ENCODE measurements at regions not wholly inside any gene's neighbourhood (a gene's known extent, or its start where the extent isn't known, plus 50 kb on each side); places are given as distances from the start of the nearest gene placed in this dataset.

DNA sequence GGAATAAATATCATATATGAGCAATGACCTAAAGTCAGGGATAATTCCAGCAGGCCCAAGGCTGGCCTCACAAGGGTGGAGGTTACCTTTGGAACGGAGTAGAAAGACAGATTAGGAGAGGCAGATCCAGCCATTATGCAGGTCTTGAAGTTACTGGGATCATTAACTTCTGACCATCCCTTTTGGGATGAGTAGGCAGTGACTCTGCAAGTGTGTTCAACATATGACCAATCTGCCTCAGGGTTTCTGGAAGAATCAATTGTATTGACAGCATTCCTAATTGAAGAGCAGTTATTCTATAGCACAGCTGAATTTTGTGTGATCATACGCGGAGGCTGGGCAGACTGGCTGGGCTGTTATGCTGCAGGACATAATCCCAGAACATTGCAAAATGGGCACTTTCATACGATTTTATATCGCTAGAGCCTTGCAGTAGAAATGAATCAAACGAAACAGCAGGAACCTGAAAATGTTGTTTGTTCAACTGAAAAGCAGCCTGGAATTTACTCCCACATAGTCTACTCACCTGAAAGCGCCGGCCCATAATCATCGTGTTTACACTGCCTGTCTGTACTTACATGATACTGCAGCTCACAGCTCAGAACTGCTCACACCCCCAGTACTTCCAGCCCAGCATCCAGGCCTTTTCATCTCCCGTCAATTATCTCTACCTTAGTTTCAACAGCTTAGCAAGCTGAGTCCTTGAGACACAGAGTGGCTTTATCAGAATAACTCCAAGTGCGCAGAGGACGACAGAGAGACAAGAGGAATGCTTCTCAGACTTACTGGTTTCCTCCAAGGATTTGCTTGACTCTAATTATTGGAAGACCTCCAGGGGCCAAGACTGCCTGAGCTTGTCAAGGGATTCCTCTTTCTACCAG, 556.1 kb downstream of the EFNB2 start:
- H3K27ac Mint-ChIP-seq: no peak overlapping the region
- ATAC-seq: no peak
- H3K36me3 Mint-ChIP-seq (ENCODE audit: low read depth): no peaks in the 10 kb centered on the region
- H3K4me3 Mint-ChIP-seq: no peak overlapping the region
- no peaks in the 10 kb centered on the region for H3K9me3 Mint-ChIP-seq (ENCODE audit: insufficient read depth)
- no peaks in the 10 kb centered on the region for H3K4me1 Mint-ChIP-seq (ENCODE audit: low read depth)
- no peak for DNase-seq
- CTCF ChIA-PET: no interaction called here
- no peaks in the 10 kb centered on the region for H3K27me3 Mint-ChIP-seq (ENCODE audit: low read depth)
- POLR2A ChIA-PET: no interaction called here

GRCh38 chr13:105974380-105974779, 561.1 kb downstream of the EFNB2 start:
- Mint-ChIP-seq H3K36me3 (ENCODE audit: low read depth) (no peaks in the 10 kb centered on the region), H3K4me3 (no peak overlapping the region), H3K4me1 (ENCODE audit: low read depth) (no peaks in the 10 kb centered on the region), H3K27ac (no peak overlapping the region), H3K27me3 (ENCODE audit: low read depth) (no peaks in the 10 kb centered on the region), H3K9me3 (ENCODE audit: insufficient read depth) (no peaks in the 10 kb centered on the region)
- DNase-seq: no peak
- ChIA-PET CTCF (no interaction called here), POLR2A (no interaction called here)
- ATAC-seq: no peak

GRCh38 chr13:105972811-105973590, 562.5 kb downstream of the EFNB2 start:
- H3K4me1 Mint-ChIP-seq (ENCODE audit: low read depth): no peaks in the 10 kb centered on the region
- POLR2A ChIA-PET: no interaction called here
- ATAC-seq: no peak
- H3K4me3 Mint-ChIP-seq: no peak overlapping the region
- H3K9me3 Mint-ChIP-seq (ENCODE audit: insufficient read depth): no peaks in the 10 kb centered on the region
- CTCF ChIA-PET: no interaction called here
- DNase-seq: no peak
- no peaks in the 10 kb centered on the region for H3K36me3 Mint-ChIP-seq (ENCODE audit: low read depth)
- no peaks in the 10 kb centered on the region for H3K27me3 Mint-ChIP-seq (ENCODE audit: low read depth)
- no peak overlapping the region for H3K27ac Mint-ChIP-seq

- CTCF ChIA-PET: no interaction called here
- Mint-ChIP-seq H3K9me3 (ENCODE audit: insufficient read depth) (no peaks in the 10 kb centered on the region), H3K36me3 (ENCODE audit: low read depth) (no peaks in the 10 kb centered on the region), H3K27ac (no peak overlapping the region), H3K4me3 (no peak overlapping the region), H3K4me1 (ENCODE audit: low read depth) (no peaks in the 10 kb centered on the region), H3K27me3 (ENCODE audit: low read depth) (no peaks in the 10 kb centered on the region)
- POLR2A ChIA-PET: no interaction called here
- no peak for ATAC-seq
- no peak for DNase-seq
Observed at GRCh38 chr13:105972306-105972721, 563.1 kb downstream of the EFNB2 start.

DNA sequence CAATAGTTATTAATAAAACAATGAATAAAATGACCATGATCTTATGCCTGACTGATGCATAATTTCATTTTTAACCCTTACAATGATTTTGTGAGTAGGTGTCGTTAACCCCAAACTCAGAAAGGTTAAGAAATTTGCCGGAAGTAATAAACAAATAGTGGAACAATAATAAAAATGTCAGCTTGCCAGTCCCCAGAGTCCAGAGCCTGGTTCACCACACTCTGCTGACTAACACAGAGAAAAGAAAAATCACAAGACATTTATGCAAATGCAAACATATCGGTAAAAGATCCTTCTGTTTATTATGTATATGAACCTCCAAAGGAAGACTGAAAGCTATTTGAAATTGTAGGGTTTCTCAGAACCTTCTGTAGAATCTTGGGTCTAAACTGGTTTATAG, 563.7 kb downstream of the EFNB2 start:
- H3K4me1 Mint-ChIP-seq (ENCODE audit: low read depth): no peaks in the 10 kb centered on the region
- H3K36me3 Mint-ChIP-seq (ENCODE audit: low read depth): no peaks in the 10 kb centered on the region

GRCh38 chr13:105971312-105971711, 564.1 kb downstream of the EFNB2 start:
- ChIA-PET POLR2A (no interaction called here), CTCF (no interaction called here)
- Mint-ChIP-seq H3K4me1 (ENCODE audit: low read depth) (no peaks in the 10 kb centered on the region), H3K36me3 (ENCODE audit: low read depth) (no peaks in the 10 kb centered on the region), H3K27me3 (ENCODE audit: low read depth) (no peaks in the 10 kb centered on the region), H3K9me3 (ENCODE audit: insufficient read depth) (no peaks in the 10 kb centered on the region), H3K4me3 (no peak overlapping the region), H3K27ac (no peak overlapping the region)
- ATAC-seq (no peak), DNase-seq (no peak)

More for the DNA sequence above, 563.7 kb downstream of the EFNB2 start:
- DNase-seq (no peak), ATAC-seq (no peak)
- Mint-ChIP-seq H3K9me3 (ENCODE audit: insufficient read depth) (no peaks in the 10 kb centered on the region), H3K4me3 (no peak overlapping the region), H3K27me3 (ENCODE audit: low read depth) (no peaks in the 10 kb centered on the region), H3K27ac (no peak overlapping the region)
- POLR2A ChIA-PET: no interaction called here
- CTCF ChIA-PET: no interaction called here

DNA sequence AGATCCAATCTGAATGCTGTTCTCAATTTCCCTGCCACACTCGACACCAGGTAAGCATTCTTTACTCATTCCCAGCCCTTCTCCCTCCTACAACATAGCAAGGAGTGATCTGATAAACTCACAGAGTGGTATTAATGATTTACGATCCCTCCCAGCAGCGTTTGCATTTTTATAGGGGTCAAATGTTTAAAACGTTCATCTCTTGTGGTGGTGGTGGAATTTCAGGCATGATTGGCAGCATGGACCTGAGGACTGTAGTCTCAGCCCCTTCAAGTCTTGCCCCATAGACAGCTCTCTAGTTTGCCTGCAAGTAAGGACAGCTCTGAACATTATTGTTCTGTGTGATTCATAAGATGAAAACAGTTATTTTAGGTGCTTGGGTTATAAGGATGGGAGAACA, 565.7 kb downstream of the EFNB2 start:
- Mint-ChIP-seq H3K36me3 (ENCODE audit: low read depth) (no peaks in the 10 kb centered on the region), H3K4me1 (ENCODE audit: low read depth) (no peaks in the 10 kb centered on the region), H3K27ac (no peak overlapping the region), H3K9me3 (ENCODE audit: insufficient read depth) (no peaks in the 10 kb centered on the region), H3K27me3 (ENCODE audit: low read depth) (no peaks in the 10 kb centered on the region), H3K4me3 (no peak overlapping the region)
- no peak for ATAC-seq
- ChIA-PET CTCF (no interaction called here), POLR2A (no interaction called here)
- no peak for DNase-seq

GRCh38 chr13:105965910-105966309, 569.6 kb downstream of the EFNB2 start:
- Mint-ChIP-seq H3K27ac (no peak overlapping the region), H3K9me3 (ENCODE audit: insufficient read depth) (no peaks in the 10 kb centered on the region), H3K4me1 (ENCODE audit: low read depth) (no peaks in the 10 kb centered on the region), H3K36me3 (ENCODE audit: low read depth) (no peaks in the 10 kb centered on the region), H3K4me3 (no peak overlapping the region), H3K27me3 (ENCODE audit: low read depth) (no peaks in the 10 kb centered on the region)
- CTCF ChIA-PET: no interaction called here
- ATAC-seq (no peak), DNase-seq (no peak)
- POLR2A ChIA-PET: no interaction called here

DNA sequence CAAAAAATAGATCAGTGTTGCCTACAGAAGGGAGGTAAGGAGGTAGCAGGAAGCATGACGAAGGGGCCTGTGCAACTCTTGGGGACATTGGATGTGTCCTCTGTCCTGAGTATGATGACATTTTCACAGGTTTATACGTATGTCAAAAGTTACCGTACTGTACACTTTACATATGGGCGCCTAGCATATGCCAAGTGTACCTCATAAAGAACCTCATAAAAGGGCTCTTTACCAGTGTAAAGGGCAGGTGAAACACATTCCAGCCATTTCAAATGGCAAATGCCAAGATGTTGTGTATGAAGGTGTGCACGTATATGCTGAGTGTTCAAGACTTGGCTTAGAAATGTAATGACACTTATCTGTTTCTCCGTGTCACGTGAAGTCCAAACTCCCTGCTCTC, 573.4 kb downstream of the EFNB2 start:
- Mint-ChIP-seq H3K4me3 (no peak overlapping the region), H3K27me3 (ENCODE audit: low read depth) (no peaks in the 10 kb centered on the region), H3K9me3 (ENCODE audit: insufficient read depth) (no peaks in the 10 kb centered on the region), H3K36me3 (ENCODE audit: low read depth) (no peaks in the 10 kb centered on the region), H3K27ac (no peak overlapping the region), H3K4me1 (ENCODE audit: low read depth) (no peaks in the 10 kb centered on the region)
- ChIA-PET CTCF (no interaction called here), POLR2A (no interaction called here)
- ATAC-seq (no peak), DNase-seq (no peak)

GRCh38 chr13:105961438-105961837, 574.0 kb downstream of the EFNB2 start:
- ChIA-PET POLR2A (no interaction called here), CTCF (no interaction called here)
- Mint-ChIP-seq H3K27ac (no peak overlapping the region), H3K4me3 (no peak overlapping the region), H3K4me1 (ENCODE audit: low read depth) (no peaks in the 10 kb centered on the region), H3K36me3 (ENCODE audit: low read depth) (no peaks in the 10 kb centered on the region), H3K9me3 (ENCODE audit: insufficient read depth) (no peaks in the 10 kb centered on the region), H3K27me3 (ENCODE audit: low read depth) (no peaks in the 10 kb centered on the region)
- DNase-seq: no peak
- ATAC-seq: no peak

DNA sequence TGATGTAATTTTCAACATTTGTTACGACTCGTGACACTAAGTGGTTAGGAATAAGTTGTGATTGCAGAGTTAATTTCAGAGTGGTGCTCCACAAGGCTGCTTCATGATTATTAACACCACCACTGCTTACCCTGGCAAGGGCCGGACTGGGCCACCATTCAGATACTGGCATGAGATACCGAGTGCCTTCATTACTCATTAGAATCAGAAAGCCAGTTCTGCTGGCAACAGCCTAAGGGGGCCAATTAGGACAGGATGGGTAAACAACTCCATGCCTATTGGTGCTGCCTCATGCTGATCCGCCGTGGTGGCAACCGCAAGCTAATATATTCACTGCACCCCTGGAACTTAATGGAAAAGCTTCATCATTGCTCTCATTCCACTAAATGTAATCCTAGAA, 575.1 kb downstream of the EFNB2 start:
- H3K4me3 Mint-ChIP-seq: no peak overlapping the region
- H3K36me3 Mint-ChIP-seq (ENCODE audit: low read depth): no peaks in the 10 kb centered on the region
- DNase-seq: no peak
- CTCF ChIA-PET: no interaction called here
- H3K27ac Mint-ChIP-seq: no peak overlapping the region
- H3K9me3 Mint-ChIP-seq (ENCODE audit: insufficient read depth): no peaks in the 10 kb centered on the region
- no peak for ATAC-seq
- POLR2A ChIA-PET: no interaction called here
- H3K27me3 Mint-ChIP-seq (ENCODE audit: low read depth): no peaks in the 10 kb centered on the region
- H3K4me1 Mint-ChIP-seq (ENCODE audit: low read depth): no peaks in the 10 kb centered on the region

DNA sequence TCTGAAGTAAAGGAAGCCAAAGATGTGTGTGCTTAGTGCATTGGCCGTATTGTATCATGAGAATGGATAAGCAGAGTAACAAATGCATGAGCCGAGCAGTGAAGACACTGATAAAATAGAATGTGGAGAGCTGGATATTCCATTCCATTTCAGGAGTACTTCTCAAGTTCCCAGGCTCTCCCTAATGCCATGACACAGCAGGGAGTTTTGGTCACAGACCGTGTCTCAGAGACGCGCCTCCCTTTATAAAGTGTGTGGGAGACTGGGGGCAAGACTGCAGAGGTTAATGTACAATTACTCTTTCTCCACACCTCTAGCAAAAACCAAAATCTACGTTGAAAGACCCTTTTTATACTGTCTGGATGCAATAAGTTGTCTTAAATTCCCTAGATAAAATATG, 575.6 kb downstream of the EFNB2 start:
- no peak overlapping the region for H3K4me3 Mint-ChIP-seq
- DNase-seq: no peak
- ChIA-PET POLR2A (no interaction called here), CTCF (no interaction called here)
- no peaks in the 10 kb centered on the region for H3K4me1 Mint-ChIP-seq (ENCODE audit: low read depth)
- no peak overlapping the region for H3K27ac Mint-ChIP-seq
- H3K27me3 Mint-ChIP-seq (ENCODE audit: low read depth): no peaks in the 10 kb centered on the region
- ATAC-seq: no peak
- H3K9me3 Mint-ChIP-seq (ENCODE audit: insufficient read depth): no peaks in the 10 kb centered on the region
- no peaks in the 10 kb centered on the region for H3K36me3 Mint-ChIP-seq (ENCODE audit: low read depth)
